OCI-LY7 (cell line): ENCODE measurements at regions not wholly inside any gene's neighbourhood (a gene's known extent, or its start where the extent isn't known, plus 50 kb on each side); places are given as distances from the start of the nearest gene placed in this dataset.

Experiments
- CTCF ChIP-seq: fragments of 200-600 bp; sonication (generic); conservative IDR thresholded peaks from 2 replicates; pipeline ENCODE4 v1.5.1; 2014; ENCODE audit warnings: mild to moderate bottlenecking, antibody characterized with exemption, low read length, moderate library complexity, mixed read lengths
- EZH2phosphoT487 ChIP-seq: fragments of 200-600 bp; sonication (generic); IDR thresholded peaks from 2 replicates; pipeline ENCODE4 v1.6.1; 2018; ENCODE audit warnings: low read depth, borderline replicate concordance, mild to moderate bottlenecking, mixed run types, antibody characterized with exemption, low read length, moderate library complexity, mixed read lengths

DNA sequence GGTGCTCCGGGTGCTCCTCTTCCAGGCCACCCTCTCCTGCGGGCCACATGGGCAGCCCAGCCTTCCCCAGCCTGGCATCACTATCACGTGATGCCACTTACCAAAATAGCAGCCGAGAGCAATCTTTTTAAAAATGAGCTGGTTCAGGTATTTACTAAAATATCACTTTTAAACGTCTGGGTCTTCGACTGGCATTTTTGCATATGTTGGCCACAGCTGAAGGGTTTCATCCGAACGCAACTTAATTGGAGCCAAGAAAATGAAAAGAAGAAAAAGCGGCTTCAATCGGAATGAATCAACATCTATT is 94.6 kb upstream of the ANO1 start:
- no peak for TF ChIP-seq CTCF
- TF ChIP-seq EZH2phosphoT487 = no peak
